ENCODE measurements at regions not wholly inside any gene's neighbourhood (a gene's known extent, or its start where the extent isn't known, plus 50 kb on each side); places are given as distances from the start of the nearest gene placed in this dataset.
"Not testable (repeated sequence)": the region's sequence is repeated elsewhere in the genome, so short reads cannot be mapped to it uniquely, and the experiment has no call there.

DNA sequence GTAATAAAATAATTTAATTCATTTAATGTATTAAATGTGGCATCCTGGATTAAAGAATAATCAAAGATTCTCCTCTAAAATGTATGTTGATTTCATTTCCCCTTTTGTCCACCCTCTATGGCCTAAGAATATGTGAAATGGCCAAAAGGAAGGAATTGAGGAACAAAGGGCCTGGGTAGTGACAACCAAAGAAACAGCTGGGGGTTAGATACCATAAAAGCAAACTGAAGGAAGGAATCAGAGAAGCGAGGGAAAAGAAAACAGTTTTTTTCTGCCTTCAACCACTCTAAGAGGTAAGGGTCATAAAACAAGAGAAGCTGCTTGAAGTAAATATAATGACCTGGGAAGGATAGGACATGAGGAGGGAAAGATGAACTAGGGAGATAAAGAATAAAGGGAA is 139.3 kb downstream of the FAM76B start:
- DNase-seq (no peak), ATAC-seq (replicated peaks) (no peak)
- Mint-ChIP-seq H3K4me1 (peaks cover 4 to 6% of the 10 kb centered on the region in 2 donors), H3K9me3 (peaks cover 0 to 4% of the 10 kb centered on the region in 2 donors), H3K27me3 (peaks cover 0 to 3% of the 10 kb centered on the region in 2 donors), H3K27ac (no peak overlapping the region), H3K36me3 (no peaks in the 10 kb centered on the region), H3K4me3 (no peak overlapping the region)

DNA sequence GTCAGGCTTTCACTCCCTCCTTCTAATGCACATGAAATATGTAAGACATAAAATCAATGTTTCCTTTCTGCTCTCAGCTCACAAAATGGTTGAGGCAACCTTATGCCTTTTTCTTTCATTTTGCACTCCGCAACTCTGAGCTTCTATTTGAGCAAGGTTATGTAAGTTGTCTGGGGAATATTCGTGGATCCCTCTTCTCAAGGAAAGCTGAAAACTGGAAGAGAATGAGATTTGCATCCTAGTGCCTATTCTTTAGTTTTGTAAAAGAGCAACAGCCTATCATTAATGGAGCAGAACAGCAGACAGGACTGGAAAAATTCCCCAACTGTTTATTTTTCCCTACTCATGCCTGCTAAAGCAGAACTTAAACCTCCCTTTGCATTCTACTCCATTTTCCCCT is 141.7 kb downstream of the FAM76B start:
- no peak overlapping the region for H3K27ac Mint-ChIP-seq
- peaks cover 0 to 4% of the 10 kb centered on the region in 2 donors for H3K9me3 Mint-ChIP-seq
- H3K4me3 Mint-ChIP-seq: no peak overlapping the region
- H3K36me3 Mint-ChIP-seq: no peaks in the 10 kb centered on the region
- ATAC-seq (replicated peaks) (no peak), DNase-seq (no peak)
- peaks cover 0 to 3% of the 10 kb centered on the region in 2 donors for H3K27me3 Mint-ChIP-seq
- H3K4me1 Mint-ChIP-seq: peaks cover 4 to 6% of the 10 kb centered on the region in 2 donors

DNA sequence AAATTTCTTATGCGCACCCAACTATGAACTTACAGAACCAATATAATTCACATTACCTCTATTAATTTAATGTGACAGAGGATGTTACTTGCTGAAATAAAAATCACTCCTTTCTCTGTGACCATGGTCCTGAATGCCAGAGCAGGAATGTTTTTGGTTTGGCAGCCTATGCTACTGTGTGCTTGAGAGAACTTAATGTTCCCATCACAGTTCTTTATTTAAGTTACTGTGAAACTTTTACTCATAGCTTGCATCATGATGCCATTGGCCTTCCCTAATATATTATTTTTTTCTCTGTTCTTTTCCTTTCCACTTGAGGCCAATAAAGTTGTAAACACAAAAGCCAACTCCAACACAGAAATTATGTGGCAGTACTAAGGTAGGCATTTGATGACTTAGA is 142.2 kb downstream of the FAM76B start:
- Mint-ChIP-seq H3K36me3 (no peaks in the 10 kb centered on the region), H3K4me3 (no peak overlapping the region), H3K27me3 (peaks cover 0 to 3% of the 10 kb centered on the region in 2 donors), H3K9me3 (peaks cover 0 to 4% of the 10 kb centered on the region in 2 donors), H3K4me1 (peaks cover 4 to 6% of the 10 kb centered on the region in 2 donors), H3K27ac (no peak overlapping the region)
- ATAC-seq (replicated peaks): no peak
- no peak for DNase-seq

DNA sequence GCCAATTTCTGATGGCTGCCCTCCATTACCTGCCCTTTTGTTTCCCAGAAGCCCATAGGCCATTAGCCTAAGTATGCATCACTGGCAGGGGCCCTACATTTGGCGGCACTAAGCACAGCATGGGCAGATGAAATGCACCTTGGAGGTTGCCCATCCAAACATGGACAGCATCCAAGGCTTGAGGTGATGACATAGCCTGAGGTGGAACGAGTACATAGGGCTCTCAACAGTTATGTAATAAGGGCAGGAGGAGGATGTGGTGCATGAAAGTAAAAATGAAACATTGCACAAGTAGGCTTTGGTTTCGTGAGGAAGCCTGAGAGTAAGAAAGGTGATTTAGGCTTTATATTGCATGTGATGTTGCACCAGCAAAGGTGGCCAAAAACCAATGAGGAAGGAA is 148.1 kb downstream of the FAM76B start:
- H3K9me3 Mint-ChIP-seq: peaks cover 3 to 6% of the 10 kb centered on the region in 2 donors
- no peak overlapping the region for H3K27ac Mint-ChIP-seq
- no peak overlapping the region for H3K4me3 Mint-ChIP-seq
- H3K4me1 Mint-ChIP-seq: peaks cover 5 to 8% of the 10 kb centered on the region in 2 donors
- H3K36me3 Mint-ChIP-seq: peaks cover 4% of the 10 kb centered on the region in 2 donors
- no peaks in the 10 kb centered on the region for H3K27me3 Mint-ChIP-seq
- ATAC-seq (replicated peaks) (peak; percentile 65 to 70), DNase-seq (no peak)

DNA sequence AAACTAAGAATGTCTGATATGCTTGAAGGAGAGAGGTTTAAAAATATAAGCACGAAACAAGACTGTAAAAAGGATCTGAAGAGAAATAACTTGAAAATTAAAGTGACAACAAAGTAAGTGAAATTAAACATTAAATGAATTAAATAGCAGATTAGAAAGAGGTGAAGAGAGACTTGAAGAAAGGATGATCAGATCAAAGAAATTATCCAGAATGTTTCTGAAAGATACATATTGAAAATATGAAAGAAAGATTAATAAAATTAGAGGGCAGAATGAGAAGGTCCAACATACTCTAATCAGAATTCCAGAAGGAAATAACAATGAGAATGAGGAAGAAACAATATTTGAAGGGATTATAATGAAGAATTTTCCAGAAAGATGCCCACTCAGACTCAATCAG is 151.1 kb downstream of the FAM76B start:
- H3K4me1 Mint-ChIP-seq: peaks cover 5 to 8% of the 10 kb centered on the region in 2 donors
- peaks cover 4% of the 10 kb centered on the region in 2 donors for H3K36me3 Mint-ChIP-seq
- H3K27me3 Mint-ChIP-seq: no peaks in the 10 kb centered on the region
- H3K27ac Mint-ChIP-seq: no peak overlapping the region
- peaks cover 3 to 6% of the 10 kb centered on the region in 2 donors for H3K9me3 Mint-ChIP-seq
- DNase-seq (no peak), ATAC-seq (replicated peaks) (no peak)
- H3K4me3 Mint-ChIP-seq: no peak overlapping the region

DNA sequence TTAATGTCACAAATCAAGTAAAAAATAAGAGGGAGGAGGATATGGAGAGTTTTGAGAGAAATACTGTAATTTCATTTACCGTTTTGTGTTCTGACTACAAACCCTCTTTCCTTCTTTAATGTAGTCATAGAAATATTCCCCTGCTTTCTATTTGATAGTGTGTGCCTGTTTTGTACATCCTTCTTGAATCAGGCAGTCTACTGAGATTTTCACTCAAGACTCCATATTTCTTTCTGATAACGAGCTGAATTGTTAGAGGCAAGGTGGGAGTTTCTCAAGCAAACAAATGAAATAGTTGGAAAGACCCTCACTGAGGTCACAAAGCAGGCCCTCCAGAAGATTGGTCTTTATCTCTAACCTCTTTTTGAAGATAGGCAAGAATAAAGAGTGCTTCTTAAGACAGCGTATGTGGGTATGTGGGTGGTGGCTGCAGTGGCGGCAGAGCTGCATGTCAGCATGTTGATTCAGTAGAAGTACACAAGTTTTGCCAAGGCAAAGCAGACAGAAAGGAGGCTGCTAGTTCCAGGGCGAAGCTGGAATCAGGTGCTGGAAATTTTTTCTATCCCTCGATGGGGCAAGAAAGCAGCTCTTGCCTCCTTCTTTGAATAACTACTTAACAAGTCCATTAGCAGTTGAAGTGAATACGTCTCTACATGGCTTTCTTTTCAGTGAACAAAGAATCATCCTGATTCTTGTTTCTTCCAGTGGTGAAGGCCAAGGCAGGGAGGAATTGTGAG is 164.2 kb downstream of the FAM76B start:
- H3K36me3 Mint-ChIP-seq: no peaks in the 10 kb centered on the region

DNA sequence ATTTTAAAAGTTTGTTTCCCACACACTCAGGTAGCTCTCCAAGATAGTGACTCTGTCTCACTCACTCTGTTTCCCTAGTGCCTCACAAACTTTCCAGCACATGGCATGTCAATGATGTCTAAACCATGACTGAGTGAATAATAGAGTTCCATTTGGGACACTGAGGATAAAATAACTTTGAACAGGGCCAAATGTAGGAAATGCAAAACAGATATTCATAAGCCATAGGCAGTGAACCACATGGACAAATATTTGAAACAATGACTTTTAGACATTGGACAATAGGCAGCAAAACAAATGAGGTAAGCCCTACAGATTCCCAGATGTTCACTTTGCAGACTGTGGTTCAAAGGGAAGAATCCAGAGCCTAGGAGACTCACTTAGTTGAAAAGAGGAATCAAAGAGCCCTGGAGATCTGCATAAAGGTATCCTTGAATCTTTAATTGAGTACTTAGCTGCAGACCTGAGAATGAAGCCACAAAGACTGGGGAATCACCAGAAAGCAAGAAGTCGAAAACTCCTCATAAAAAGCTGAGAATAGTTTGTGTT is 173.3 kb downstream of the FAM76B start:
- H3K4me1 Mint-ChIP-seq: peaks cover 0 to 2% of the 10 kb centered on the region in 2 donors
- no peaks in the 10 kb centered on the region for H3K27me3 Mint-ChIP-seq
- H3K27ac Mint-ChIP-seq: no peak overlapping the region
- peaks cover 0 to 9% of the 10 kb centered on the region in 2 donors for H3K36me3 Mint-ChIP-seq
- DNase-seq: no peak
- ATAC-seq (replicated peaks): no peak
- peaks cover 8 to 16% of the 10 kb centered on the region in 2 donors for H3K9me3 Mint-ChIP-seq
- no peak overlapping the region for H3K4me3 Mint-ChIP-seq

More for the DNA sequence above, 164.2 kb downstream of the FAM76B start:
- no peaks in the 10 kb centered on the region for H3K4me1 Mint-ChIP-seq
- no peak overlapping the region for H3K27ac Mint-ChIP-seq
- peaks cover 0 to 3% of the 10 kb centered on the region in 2 donors for H3K9me3 Mint-ChIP-seq
- ATAC-seq (replicated peaks) (no peak), DNase-seq (no peak)
- no peaks in the 10 kb centered on the region for H3K27me3 Mint-ChIP-seq
- no peak overlapping the region for H3K4me3 Mint-ChIP-seq

DNA sequence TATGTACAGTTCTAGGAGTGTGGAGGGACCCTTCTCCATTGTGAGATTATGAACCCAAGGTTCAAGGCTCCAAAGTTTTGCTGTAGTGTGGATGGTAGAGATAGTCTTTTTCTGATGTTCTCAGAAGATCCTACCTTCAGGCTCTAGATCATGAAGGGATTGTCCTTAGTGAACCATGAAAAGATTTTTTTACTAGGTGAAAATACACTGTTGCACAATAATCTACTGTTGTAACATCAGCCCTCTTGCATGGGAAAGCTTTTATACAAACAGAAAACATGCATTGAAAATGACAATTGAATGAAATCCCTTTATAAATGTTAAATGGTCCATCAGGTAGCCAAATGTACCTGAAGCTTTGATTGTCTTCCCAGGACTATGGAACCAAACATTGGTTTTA is 177.8 kb downstream of the FAM76B start:
- ATAC-seq (replicated peaks): no peak
- Mint-ChIP-seq H3K36me3 (no peaks in the 10 kb centered on the region), H3K27ac (no peak overlapping the region), H3K27me3 (peaks cover 0 to 4% of the 10 kb centered on the region in 2 donors), H3K9me3 (no peaks in the 10 kb centered on the region), H3K4me1 (no peaks in the 10 kb centered on the region), H3K4me3 (no peak overlapping the region)
- DNase-seq: no peak

DNA sequence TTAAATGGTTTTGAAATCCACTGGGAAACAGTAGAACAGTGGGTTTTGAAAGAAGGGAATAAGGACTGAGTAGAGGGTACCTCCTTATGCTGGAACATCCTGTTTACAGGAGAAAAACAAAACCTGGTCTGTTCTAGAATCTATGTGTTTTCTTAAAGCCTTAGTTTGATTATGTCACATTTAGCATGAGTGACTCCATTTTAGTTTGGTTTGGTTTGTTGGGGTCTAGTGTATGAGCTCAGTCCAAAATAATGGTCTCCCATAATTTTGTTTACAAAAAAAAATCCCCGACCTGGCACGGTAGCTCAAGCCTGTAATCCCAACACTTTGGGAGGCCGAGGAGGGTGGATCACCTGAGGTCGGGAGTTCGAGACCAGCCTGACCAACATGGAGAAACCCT is 179.4 kb downstream of the FAM76B start:
- not testable (repeated sequence) for H3K27ac Mint-ChIP-seq

DNA sequence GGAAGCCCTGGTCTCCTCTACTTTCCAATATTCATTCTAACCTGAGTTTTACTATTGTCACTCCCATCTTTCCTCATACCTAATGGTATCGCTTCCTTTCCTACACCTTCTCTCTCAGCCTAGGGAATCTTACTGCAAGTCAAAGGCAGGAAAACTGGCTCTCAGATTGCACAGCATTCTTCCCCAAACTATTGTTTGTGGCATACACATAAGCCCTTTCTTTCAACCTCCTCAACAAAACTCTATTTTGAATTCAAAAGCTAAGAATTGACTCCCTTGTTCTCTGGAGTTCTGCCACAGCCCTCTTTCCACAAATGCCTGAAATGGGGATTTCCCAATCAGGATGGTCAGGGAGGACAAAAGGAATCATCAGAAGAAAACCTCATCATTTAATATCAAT is 181.5 kb downstream of the FAM76B start:
- ATAC-seq (replicated peaks): no peak
- no peak overlapping the region for H3K27ac Mint-ChIP-seq
- H3K36me3 Mint-ChIP-seq: no peaks in the 10 kb centered on the region
- H3K4me1 Mint-ChIP-seq: peaks cover 8 to 15% of the 10 kb centered on the region in 2 donors
- DNase-seq: no peak
- no peak overlapping the region for H3K4me3 Mint-ChIP-seq
- peaks cover 0 to 4% of the 10 kb centered on the region in 2 donors for H3K27me3 Mint-ChIP-seq
- H3K9me3 Mint-ChIP-seq: no peaks in the 10 kb centered on the region

More for the DNA sequence above, 179.4 kb downstream of the FAM76B start:
- ATAC-seq (replicated peaks); H3K27me3 Mint-ChIP-seq; H3K4me3 Mint-ChIP-seq; H3K4me1 Mint-ChIP-seq; H3K36me3 Mint-ChIP-seq; H3K9me3 Mint-ChIP-seq; DNase-seq: not testable (repeated sequence)

DNA sequence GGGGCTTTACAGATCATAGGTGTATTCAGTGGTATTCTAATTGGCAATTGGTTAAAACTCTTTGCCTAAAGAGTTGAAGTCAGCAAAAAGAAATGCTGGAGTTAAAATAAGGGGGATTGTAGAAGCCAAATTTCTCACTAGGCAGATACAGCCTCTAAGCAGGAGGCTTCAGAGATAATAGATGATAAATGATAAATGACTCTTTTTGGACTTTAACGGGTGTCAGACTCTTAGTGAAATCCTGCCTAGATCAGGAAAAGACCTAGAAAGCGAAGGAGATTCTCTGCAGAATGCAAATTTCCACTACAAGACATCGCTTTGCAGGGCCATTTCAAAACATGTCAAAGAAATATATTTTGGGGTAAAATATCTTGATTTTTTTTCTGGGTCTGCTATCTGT is 182.8 kb downstream of the FAM76B start:
- Mint-ChIP-seq H3K27ac (no peak overlapping the region), H3K4me1 (peaks cover 8 to 15% of the 10 kb centered on the region in 2 donors), H3K9me3 (no peaks in the 10 kb centered on the region), H3K36me3 (no peaks in the 10 kb centered on the region), H3K4me3 (no peak overlapping the region), H3K27me3 (peaks cover 0 to 4% of the 10 kb centered on the region in 2 donors)
- ATAC-seq (replicated peaks) (no peak), DNase-seq (no peak)

DNA sequence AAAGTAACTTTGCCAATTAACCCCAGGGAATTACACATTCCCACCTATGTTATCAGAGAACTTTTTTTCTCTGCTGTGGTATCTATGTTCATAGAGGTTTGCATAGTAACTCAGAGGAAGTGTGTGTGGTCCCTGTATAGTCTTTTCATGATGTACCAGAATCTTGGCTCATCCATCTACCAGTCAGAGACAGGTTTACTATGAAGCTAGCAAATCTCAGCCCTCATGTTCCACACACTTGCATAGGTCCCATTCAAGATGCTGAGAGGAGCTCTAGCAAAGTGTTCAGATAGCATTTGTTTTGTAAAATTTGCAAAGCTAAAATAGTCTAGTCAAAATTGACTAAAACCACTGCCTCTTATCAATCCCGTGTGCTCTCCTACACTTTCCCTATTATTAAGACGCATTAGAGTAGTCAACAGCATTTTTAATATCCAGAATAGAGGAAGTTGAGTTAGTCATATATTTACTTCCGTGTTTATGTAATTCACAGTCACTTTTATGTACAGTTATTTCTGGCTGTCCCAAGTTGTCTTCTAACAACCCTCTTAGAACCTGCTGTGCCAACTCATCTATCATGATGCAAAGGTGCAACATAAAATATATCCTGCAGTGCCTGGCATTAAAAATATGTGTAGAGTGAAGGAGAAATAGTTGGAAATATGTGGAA is 184.2 kb downstream of the FAM76B start:
- no peak for DNase-seq
- no peaks in the 10 kb centered on the region for H3K36me3 Mint-ChIP-seq
- no peak overlapping the region for H3K4me3 Mint-ChIP-seq
- H3K9me3 Mint-ChIP-seq: no peaks in the 10 kb centered on the region
- H3K27ac Mint-ChIP-seq: no peak overlapping the region
- peaks cover 0 to 4% of the 10 kb centered on the region in 2 donors for H3K27me3 Mint-ChIP-seq
- peaks cover 10 to 20% of the 10 kb centered on the region in 2 donors for H3K4me1 Mint-ChIP-seq
- peak; percentile 77 to 81 for ATAC-seq (replicated peaks)

DNA sequence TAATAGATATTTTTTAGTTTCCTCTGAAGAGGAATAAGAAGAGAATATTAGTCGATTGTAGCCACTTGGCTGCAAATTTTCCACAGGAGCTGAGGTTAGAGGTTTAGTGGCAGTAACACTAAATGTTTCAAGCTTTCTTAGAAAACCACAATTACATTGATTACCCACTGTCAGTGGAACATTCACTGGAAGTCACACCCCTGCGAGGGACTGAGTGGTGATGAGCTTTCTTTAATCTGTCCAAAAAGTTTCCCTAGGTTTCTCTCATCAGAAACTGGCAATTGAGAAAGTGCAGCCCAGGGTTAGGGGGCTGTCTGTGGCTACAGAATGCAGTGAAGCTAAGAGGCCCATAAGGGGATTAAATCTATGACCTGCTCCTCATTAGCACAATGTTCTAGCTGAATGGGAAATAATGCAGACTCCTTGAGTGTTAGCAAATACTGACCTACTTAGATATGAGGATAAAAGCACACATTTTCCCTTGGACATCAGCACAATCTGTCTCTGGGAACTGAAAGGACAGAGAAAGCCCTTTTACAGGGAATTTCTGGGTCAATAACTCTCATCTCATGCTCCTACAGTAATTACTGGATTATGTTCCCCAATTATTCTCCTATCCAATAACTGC is 189.5 kb downstream of the FAM76B start:
- Mint-ChIP-seq H3K36me3 (no peaks in the 10 kb centered on the region), H3K27ac (no peak overlapping the region), H3K4me1 (peaks cover 6 to 19% of the 10 kb centered on the region in 2 donors), H3K9me3 (no peaks in the 10 kb centered on the region), H3K27me3 (no peaks in the 10 kb centered on the region), H3K4me3 (no peak overlapping the region)
- DNase-seq (no peak), ATAC-seq (replicated peaks) (peak in 1 of 2 donors; percentile 38)

DNA sequence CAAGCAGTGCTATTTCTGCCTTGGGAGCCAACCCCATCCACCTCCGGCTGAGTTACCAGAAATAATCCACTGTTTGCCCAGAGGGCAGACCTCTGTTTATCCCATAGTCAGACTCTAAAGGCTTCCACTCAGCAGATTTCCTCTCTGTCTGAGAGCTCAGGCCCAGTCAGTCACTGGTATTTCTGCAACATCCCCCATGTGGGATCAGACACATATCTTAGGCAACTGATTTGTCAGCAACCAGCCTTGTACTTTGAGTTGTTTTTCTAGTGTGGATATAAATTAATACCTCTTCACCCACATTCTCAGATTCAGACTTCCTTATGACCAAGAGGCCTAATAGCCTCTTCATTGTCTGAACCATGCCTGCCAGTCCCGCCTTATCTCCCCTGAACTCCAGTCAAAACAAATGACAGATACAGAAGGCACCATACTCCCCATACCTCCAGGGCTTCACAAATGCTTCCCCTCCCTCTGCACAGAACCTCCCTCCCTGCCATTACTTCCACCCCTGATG is 193.6 kb downstream of the FAM76B start:
- H3K27ac Mint-ChIP-seq: no peak overlapping the region
- ATAC-seq (replicated peaks) (no peak), DNase-seq (no peak)
- peaks cover 0 to 1% of the 10 kb centered on the region in 2 donors for H3K9me3 Mint-ChIP-seq
- H3K4me3 Mint-ChIP-seq: no peak overlapping the region
- H3K27me3 Mint-ChIP-seq: no peaks in the 10 kb centered on the region
- peaks cover 4 to 13% of the 10 kb centered on the region in 2 donors for H3K4me1 Mint-ChIP-seq
- no peaks in the 10 kb centered on the region for H3K36me3 Mint-ChIP-seq
